ENCODE measurements at regions not wholly inside any gene's neighbourhood (a gene's known extent, or its start where the extent isn't known, plus 50 kb on each side); places are given as distances from the start of the nearest gene placed in this dataset.

DNA sequence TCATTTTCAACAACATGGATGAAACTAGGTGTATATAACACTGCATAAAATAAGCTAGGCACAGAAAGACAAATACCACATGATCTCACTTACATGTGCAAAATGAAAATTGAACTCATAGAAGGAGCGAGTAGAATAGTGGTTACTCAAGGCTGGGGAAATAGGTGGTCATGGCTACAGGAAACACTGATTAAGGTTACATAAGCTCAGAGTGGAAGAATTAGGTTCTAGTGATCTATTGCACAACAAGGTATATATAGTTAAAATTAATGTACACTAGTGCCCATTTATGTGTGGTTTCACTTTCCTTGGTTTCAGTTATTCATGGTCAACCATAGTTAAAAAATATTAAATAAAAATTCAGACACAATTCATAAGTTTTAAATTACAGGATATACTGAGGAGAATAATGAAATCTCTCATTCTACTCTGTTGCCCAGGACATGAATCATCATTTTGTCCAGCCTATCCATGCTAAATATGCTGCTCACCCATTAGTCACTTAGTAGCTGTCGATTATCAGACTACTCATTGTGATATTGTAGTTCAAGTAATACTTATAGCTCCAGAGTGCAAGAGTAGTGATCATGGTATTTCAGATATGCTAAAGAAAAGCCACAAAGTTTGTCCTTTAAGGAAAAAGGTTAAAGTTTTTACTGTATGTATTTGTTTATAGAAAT is 1530.9 kb upstream of the LRRTM1 start:
- no peak for TF ChIP-seq CTCF (conservative IDR thresholded peaks at IDR 0.05; ENCODE audit: low read depth, low read length)
- no peak for TF ChIP-seq EZH2 (IDR thresholded peaks at IDR 0.05; ENCODE audit: borderline replicate concordance, low read depth, low read length, poor library complexity, severe bottlenecking)

Data from A673 (cell line).